Inflammatory macrophage treated with lipopolysaccharide for 1 hour (primary cell): ENCODE measurements at regions not wholly inside any gene's neighbourhood (a gene's known extent, or its start where the extent isn't known, plus 50 kb on each side); places are given as distances from the start of the nearest gene placed in this dataset.

ENCODE experiments used
- DNase-seq, 2 donors: peaks; one replicate each; pipeline ENCODE4 v3.0.0-alpha.2; 2020 to 2022

GRCh38 chr13:70969321-70969720 is 861.1 kb upstream of the KLHL1 start:
- DNase-seq = no peak

GRCh38 chr13:70967564-70967963 is 859.3 kb upstream of the KLHL1 start:
- DNase-seq = no peak

- DNase-seq = no peak
These were observed 856.6 kb upstream of the KLHL1 start for GRCh38 chr13:70964874-70965273.

DNA sequence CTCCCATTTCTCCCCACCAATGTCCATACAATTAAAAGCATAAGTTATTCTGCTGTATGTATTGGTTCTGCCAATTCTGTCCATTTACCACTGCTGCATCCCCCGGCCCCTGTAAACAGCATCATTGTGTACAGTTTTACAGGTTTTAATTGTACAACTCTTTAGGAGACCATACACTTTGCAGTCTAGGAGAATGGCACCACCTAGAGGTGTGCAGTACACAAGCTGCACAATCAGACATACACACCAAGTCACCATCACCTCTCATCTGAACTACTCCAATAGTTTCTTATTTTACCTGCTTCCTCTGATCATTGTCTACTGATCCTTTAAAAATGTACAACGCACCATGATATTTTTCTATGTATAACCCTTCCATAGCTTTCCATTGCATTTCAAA is 855.9 kb upstream of the KLHL1 start:
- no peak for DNase-seq

DNA sequence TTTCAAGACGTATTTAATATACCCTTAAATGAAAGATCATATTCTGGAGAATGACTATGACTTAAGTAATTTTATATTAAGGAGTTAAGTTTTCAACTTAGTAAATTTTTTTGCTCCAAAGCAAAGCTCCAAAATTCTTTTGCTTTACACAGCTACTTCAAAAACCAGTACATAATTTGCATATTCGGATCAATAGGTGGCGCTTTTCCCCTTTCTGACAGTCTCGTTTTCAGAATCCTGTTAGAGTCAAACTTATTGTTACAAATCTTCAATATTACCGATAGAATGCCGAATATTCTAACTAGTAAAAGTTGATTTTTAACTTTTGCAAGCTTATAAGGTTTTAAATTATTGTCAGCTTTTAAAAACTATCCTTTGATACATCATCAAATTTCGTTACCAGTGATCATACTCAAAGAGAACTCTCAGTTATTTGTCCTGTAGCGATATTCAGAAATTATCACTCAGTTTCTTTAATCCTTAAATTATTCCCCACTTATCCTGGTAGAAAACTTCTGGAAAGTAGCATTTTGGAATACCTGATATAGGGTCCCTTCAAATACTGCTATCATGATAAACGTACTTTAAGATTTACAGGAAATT is 852.7 kb upstream of the KLHL1 start:
- peak; percentile 2 to 45 for DNase-seq

- DNase-seq = no peak
These were observed 851.0 kb upstream of the KLHL1 start for GRCh38 chr13:70959035-70959775.

DNA sequence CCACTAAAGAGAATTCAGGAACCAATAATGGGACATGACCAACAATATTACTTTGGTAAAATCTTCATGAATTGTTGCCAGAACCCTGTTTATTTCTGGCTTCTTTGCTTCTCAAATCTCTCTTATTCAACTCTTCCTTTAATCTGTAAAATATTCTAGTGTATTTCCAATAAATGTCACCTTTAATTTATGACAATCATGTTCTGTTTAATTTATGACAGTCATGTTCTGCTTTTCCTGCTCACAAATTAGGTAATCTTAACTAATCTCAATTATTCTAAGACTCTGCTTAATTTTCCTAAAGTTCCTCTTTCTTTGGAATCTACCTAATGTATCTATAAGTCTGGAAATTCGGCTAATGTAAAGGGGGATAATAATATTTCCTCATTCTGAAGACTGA is 847.6 kb upstream of the KLHL1 start:
- DNase-seq = no peak

DNA sequence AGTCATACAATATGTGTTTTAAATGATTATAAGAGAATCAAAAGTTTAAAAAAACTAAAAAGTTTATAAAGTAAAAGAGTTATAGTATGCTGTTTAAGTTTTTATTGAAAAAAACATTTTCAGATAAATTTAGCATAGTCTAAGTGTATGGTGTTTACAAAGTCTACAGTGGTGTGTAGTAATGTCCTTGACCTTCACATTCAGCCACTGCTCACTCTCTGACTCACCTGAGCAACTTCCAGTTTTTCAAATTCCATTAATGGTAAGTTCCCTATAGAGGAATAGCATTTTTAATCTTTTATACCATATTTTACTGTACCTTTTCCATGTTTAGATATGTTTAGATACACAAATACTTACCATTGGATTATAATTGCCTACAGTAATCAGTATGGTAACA is 842.4 kb upstream of the KLHL1 start:
- no peak for DNase-seq

DNA sequence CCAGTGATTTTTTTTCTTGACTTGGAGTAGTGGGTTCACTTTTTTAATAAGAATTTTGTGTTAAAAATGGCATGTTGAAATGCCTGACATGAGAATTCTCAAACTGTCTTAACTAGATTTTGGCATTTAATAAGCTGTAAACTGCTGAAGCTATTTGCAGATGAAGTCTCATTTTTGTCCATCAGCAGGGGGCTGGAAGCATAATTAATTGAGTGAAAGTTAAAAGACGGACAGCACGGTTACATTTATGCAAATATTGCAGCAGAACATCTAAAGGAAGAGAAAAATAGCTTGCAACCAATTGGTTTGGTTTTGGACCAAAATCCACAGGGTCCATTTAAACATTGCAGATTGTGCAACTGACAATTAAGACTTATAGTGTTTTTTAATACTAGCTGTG is 837.3 kb upstream of the KLHL1 start:
- no peak for DNase-seq

DNA sequence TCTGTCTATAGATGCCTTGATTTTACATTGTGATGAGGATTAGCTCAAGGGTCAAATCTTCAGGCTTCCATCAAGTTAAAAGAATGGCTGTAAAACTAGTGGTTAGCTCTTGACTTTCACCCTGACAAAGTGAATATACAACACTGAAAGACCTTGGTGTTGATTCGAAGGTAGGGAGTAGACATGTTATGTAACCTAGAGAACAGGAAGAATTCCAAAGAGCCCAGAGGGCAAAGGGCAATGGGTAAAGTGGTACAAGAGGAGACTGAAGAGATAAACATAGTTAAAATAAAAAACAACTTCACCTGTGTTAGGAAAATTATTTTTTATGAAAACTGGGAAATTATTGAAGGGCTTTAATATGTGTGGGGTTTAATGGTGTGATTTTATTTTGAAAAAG is 833.2 kb upstream of the KLHL1 start:
- DNase-seq = no peak

- no peak for DNase-seq
These were observed 830.2 kb upstream of the KLHL1 start for GRCh38 chr13:70938462-70938861.

DNA sequence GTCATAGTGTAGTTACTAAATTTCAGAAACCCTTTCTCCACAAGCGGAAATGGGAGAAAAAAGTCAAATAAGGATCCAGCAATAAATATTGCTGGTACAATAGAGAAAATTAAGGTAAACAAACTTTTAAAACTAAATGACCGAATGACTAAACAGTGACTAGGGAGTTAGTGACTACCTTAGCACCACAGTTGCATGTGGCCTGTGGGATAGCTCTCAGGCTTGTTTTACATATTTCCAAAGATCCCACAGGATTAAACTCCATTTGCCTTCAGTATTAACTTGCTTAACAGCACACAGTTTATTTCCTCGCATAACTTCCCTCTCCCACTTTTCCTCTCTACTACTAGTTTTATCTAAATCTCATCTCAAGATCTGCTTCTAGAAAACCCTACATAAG is 824.3 kb upstream of the KLHL1 start:
- DNase-seq = no peak

GRCh38 chr13:70923863-70924752 is 815.9 kb upstream of the KLHL1 start:
- DNase-seq = no peak

GRCh38 chr13:70911286-70911685 is 803.0 kb upstream of the KLHL1 start:
- DNase-seq = no peak

DNA sequence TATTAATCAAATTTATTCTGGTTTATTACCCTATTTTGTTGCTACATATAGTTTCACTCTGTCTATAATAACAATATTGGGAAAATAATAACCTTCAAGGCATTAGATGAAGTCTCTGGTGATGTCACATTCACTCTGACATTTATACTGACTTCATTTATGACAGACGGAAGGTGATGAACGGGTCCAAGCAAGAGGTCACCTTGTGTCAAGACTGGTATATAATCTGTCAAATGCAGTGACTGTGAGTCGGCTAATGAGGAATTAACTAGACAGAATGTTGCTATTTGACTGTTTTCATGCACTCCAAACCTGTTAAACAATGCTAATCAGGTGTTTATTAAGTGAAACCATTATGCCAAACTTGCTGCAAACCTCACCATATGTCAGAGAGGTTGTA is 800.5 kb upstream of the KLHL1 start:
- no peak for DNase-seq

DNA sequence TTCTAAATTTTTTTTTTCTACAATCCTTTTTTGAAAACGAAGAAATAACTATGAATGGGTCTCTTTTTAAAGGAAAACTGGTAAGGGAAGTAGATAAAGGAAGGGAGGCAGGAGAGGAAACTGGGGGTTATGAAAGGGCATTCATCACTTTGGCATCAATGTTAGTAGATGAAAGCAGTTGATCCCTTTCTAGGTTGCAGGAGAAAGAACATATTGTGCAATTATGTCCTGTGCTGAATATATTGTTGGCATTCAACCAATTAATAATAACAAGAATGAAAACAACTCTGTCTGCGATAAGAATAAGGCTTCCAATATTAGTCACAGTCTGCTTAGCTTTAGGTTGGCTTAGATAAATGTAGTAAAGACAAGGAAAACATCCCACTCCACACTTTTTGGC is 796.8 kb upstream of the KLHL1 start:
- DNase-seq = no peak

- DNase-seq = no peak
These were observed 787.9 kb upstream of the KLHL1 start for GRCh38 chr13:70896136-70896535.

DNA sequence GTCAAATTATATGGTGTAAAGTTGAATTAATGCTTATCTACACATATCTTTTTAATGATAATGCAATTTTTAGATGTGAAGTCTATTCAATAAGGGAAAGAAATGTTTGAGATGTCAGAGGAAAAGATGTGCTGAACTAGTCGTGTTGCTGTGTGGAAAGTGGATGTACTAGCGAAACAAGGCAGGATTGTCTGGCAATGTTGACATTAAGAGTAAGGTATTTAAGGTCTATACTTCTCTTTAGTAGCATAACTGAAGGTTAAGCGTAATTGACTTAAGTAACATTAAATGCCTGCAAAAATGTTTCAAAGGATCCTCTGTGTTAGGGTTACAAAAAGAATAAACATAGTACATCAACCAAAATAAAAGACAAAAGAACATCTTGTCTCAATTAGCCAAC is 787.3 kb upstream of the KLHL1 start:
- no peak for DNase-seq

- DNase-seq = no peak
These were observed 786.0 kb upstream of the KLHL1 start for GRCh38 chr13:70894258-70894657.

DNA sequence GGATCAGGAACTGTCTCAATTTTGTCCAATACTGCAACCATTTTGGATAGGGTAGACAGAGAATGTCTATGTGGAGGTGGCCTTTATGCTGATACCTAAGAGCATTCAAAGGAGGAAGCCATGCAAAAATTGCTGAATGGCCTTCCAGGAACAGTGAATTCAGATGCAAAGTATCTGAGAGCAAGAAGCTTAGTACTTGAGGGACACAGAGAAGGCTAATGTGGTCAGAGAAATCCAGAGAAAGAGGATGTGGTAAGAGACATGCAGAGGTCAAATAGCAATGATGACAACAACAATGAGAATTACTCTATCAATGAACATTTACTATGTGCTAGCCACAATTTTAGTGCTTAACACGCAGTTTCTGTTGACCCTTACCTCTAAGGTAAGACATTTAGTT is 785.6 kb upstream of the KLHL1 start:
- DNase-seq = no peak

DNA sequence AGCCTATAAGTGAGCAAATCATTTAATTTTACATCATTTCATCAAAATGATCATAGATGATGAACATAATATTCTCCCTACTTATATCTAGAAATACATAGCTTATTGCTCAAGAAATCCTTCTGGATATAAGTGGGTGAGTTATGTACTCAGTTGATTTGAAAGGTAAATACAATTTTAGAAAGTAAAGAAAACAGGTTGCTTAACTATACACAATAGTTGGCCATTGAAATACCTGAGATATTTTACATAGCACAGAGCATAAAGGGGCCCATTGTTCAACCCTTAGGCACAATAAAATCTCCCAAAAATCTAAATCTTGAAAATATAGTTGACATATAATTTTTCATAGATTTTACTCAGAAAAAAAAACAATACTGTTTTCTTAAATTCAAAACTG is 782.0 kb upstream of the KLHL1 start:
- no peak for DNase-seq

- DNase-seq = no peak
These were observed 780.9 kb upstream of the KLHL1 start for GRCh38 chr13:70889163-70889562.

- no peak for DNase-seq
These were observed 775.9 kb upstream of the KLHL1 start for GRCh38 chr13:70884196-70884595.

GRCh38 chr13:70874636-70875035 is 766.4 kb upstream of the KLHL1 start:
- peak; percentile 53 to 60 for DNase-seq
